HG03095 (cell line): ENCODE measurements at regions not wholly inside any gene's neighbourhood (a gene's known extent, or its start where the extent isn't known, plus 50 kb on each side); places are given as distances from the start of the nearest gene placed in this dataset.
"Not testable (repeated sequence)": the region's sequence is repeated elsewhere in the genome, so short reads cannot be mapped to it uniquely, and the experiment has no call there.

Source experiments
- ATAC-seq: cut with Tn5 transposase; IDR thresholded peaks from one replicate; pipeline ENCODE4 v1.9.1; 2021; ENCODE audit warnings: moderate library complexity; ENCODE audit not compliant: unreplicated experiment

- no peak for ATAC-seq
Observed at GRCh38 chr4:66223068-66223703, 552.9 kb upstream of the EPHA5 start.

GRCh38 chr4:66219401-66219800 is 549.1 kb upstream of the EPHA5 start:
- no peak for ATAC-seq

- no peak for ATAC-seq
Observed at GRCh38 chr4:66216252-66216651, 546.0 kb upstream of the EPHA5 start.

GRCh38 chr4:66212489-66212888 is 542.2 kb upstream of the EPHA5 start:
- no peak for ATAC-seq

GRCh38 chr4:66204534-66205247 is 534.4 kb upstream of the EPHA5 start:
- no peak for ATAC-seq

- ATAC-seq, result no peak
Observed at GRCh38 chr4:66202870-66203269, 532.6 kb upstream of the EPHA5 start.

GRCh38 chr4:66197451-66197850 is 527.2 kb upstream of the EPHA5 start:
- ATAC-seq, result no peak

GRCh38 chr4:66193487-66193886 is 523.2 kb upstream of the EPHA5 start:
- no peak for ATAC-seq

- ATAC-seq, result no peak
Observed at GRCh38 chr4:66187175-66187720, 517.0 kb upstream of the EPHA5 start.

GRCh38 chr4:66186095-66186494 is 515.8 kb upstream of the EPHA5 start:
- ATAC-seq, result no peak

- no peak for ATAC-seq
Observed at GRCh38 chr4:66182636-66183035, 512.3 kb upstream of the EPHA5 start.

GRCh38 chr4:66178906-66179305 is 508.6 kb upstream of the EPHA5 start:
- ATAC-seq, result no peak

GRCh38 chr4:66169341-66169740 is 499.1 kb upstream of the EPHA5 start:
- ATAC-seq, result no peak

- no peak for ATAC-seq
Observed at GRCh38 chr4:66164869-66165268, 494.6 kb upstream of the EPHA5 start.

- no peak for ATAC-seq
Observed at GRCh38 chr4:66160606-66161005, 490.3 kb upstream of the EPHA5 start.

- ATAC-seq, result no peak
Observed at GRCh38 chr4:66157594-66157993, 487.3 kb upstream of the EPHA5 start.

GRCh38 chr4:66130042-66130441 is 459.8 kb upstream of the EPHA5 start:
- no peak for ATAC-seq

- ATAC-seq, result no peak
Observed at GRCh38 chr4:66123831-66124413, 453.6 kb upstream of the EPHA5 start.

GRCh38 chr4:66123190-66123589 is 452.9 kb upstream of the EPHA5 start:
- ATAC-seq, result no peak

GRCh38 chr4:66115231-66115630 is 444.9 kb upstream of the EPHA5 start:
- ATAC-seq, result not testable (repeated sequence)

- no peak for ATAC-seq
Observed at GRCh38 chr4:66108898-66109297, 438.6 kb upstream of the EPHA5 start.

- ATAC-seq, result no peak
Observed at GRCh38 chr4:66097218-66097617, 426.9 kb upstream of the EPHA5 start.
